CD4-positive, alpha-beta T cell (primary cell): ENCODE measurements at regions not wholly inside any gene's neighbourhood (a gene's known extent, or its start where the extent isn't known, plus 50 kb on each side); places are given as distances from the start of the nearest gene placed in this dataset.
"Not testable (repeated sequence)": the region's sequence is repeated elsewhere in the genome, so short reads cannot be mapped to it uniquely, and the experiment has no call there.

Source experiments
- ATAC-seq: fragments of 200-7000 bp; cut with Tn5 transposase; one replicate; pipeline ENCODE4 v1.10.0; 2022; ENCODE audit warnings: mild to moderate bottlenecking; ENCODE audit not compliant: poor library complexity
- CTCF ChIA-PET: fragments of 350-600 bp; sonication (Branson Sonifier 250); formaldehyde crosslinking; loops from one replicate; lab custom pipeline; 2021; ENCODE audit warnings: antibody characterized with exemption, inconsistent platforms; lab: Charles Lee
- POLR2A ChIA-PET: fragments of 350-600 bp; sonication (Branson Sonifier 250); formaldehyde crosslinking; loops from one replicate; lab custom pipeline; 2021; ENCODE audit warnings: antibody characterized with exemption, inconsistent platforms; lab: Charles Lee
- DNase-seq, 14 experiments: peaks; one replicate each; pipeline ENCODE4 v3.0.0-alpha.2; 2013 to 2020; ENCODE audit warnings: mixed read lengths in 2 of 14
- H3K27ac ChIP-seq, 2 donors: one replicate each; pipeline versions ENCODE4 v1.5.1 to v1.7.0; 2013; ENCODE audit warnings: low read length in 2 of 2, low read depth in 1 of 2, mild to moderate bottlenecking in 1 of 2
- H3K27me3 ChIP-seq, 2 experiments: 1 replicate in 1 of 2; 2 replicates in 1 of 2; pipeline versions ENCODE4 v1.6.1 to v1.7.0; 2013; ENCODE audit warnings: low read length in 2 of 2, control low read depth in 1 of 2, mild to moderate bottlenecking in 1 of 2, moderate library complexity in 1 of 2; ENCODE audit not compliant: insufficient read depth in 2 of 2, control insufficient read depth in 1 of 2
- H3K36me3 ChIP-seq: one replicate; pipeline ENCODE4 v1.6.1; 2013; ENCODE audit warnings: low read length, control low read depth; ENCODE audit not compliant: insufficient read depth
- H3K4me1 ChIP-seq: one replicate; pipeline ENCODE4 v1.6.1; 2013; ENCODE audit warnings: low read length, control low read depth; ENCODE audit not compliant: insufficient read depth
- H3K4me3 ChIP-seq: one replicate; pipeline ENCODE4 v1.5.1; 2013; ENCODE audit warnings: mild to moderate bottlenecking, low read length, moderate library complexity
- H3K9me3 ChIP-seq, 2 experiments: 1 replicate in 1 of 2; 2 replicates in 1 of 2; pipeline versions ENCODE4 v1.6.1 to v1.7.0; 2013; ENCODE audit warnings: low read length in 2 of 2, mild to moderate bottlenecking in 2 of 2, control low read depth in 1 of 2, moderate library complexity in 1 of 2; ENCODE audit not compliant: control insufficient read depth in 1 of 2, insufficient read depth in 1 of 2
- H3K27ac Mint-ChIP-seq: one replicate; pipeline ENCODE4 v1.8.0; 2020; ENCODE audit warnings: mixed read lengths
- H3K27me3 Mint-ChIP-seq: one replicate; pipeline ENCODE4 v1.8.0; 2021; ENCODE audit warnings: mixed read lengths
- H3K36me3 Mint-ChIP-seq: one replicate; pipeline ENCODE4 v1.8.0; 2021; ENCODE audit warnings: low read depth, mixed read lengths
- H3K4me1 Mint-ChIP-seq: one replicate; pipeline ENCODE4 v1.8.0; 2021; ENCODE audit warnings: low read depth, mixed read lengths
- H3K4me3 Mint-ChIP-seq: one replicate; pipeline ENCODE4 v1.8.0; 2020; ENCODE audit warnings: mild to moderate bottlenecking, mixed read lengths
- H3K9me3 Mint-ChIP-seq: one replicate; pipeline ENCODE4 v1.8.0; 2020; ENCODE audit warnings: mixed read lengths
- intact Hi-C, 2 experiments: fragments of 100-400 bp; cut with DNase I in 1 of 2; cut with micrococcal nuclease in 1 of 2; formaldehyde crosslinking; loops; one replicate each; pipeline versions ENCODE4 v1.15.1 to v1.9.0; 2023 to 2025; cut with DNase I, micrococcal nuclease
- TF ChIP-seq, protein P1 (sequence below): fragments of 200-600 bp; IDR thresholded peaks from one replicate; pipeline ENCODE4 v1.8.0; 2022; ENCODE audit warnings: antibody characterized with exemption, mild to moderate bottlenecking

DNA sequence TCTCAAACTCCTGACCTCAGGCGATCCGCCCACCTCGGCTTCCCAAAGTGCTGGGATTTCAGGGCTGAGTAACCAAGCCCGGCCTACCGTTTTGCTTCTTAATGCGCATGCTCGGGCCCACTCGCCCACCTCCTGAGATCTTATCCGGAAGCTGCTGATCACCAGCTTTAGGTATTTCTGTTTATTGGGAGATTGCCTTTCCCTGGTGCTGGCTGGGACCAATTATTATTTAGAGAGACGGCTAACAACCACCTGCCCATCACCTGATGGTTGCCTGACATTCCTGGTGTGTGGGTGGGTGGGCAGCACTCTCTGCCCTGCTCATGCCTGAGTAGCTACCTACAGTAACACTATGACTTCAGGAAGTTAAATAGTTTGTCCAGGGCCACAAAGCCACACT, 56.3 kb upstream of the ZNF532 start:
- DNase-seq (no peak), ATAC-seq (no peak)
- POLR2A ChIA-PET, result no interaction called here
- Histone ChIP-seq H3K4me1 (no peaks in the 10 kb centered on the region), H3K4me3 (no peak overlapping the region), H3K36me3 (no peaks in the 10 kb centered on the region), H3K27ac (no peak overlapping the region), H3K27me3 (peaks cover 7 to 19% of the 10 kb centered on the region in 2 experiments), H3K9me3 (no peaks in the 10 kb centered on the region)
- intact Hi-C loops, result no loop called here
- peaks cover 3% of the 10 kb centered on the region for H3K9me3 Mint-ChIP-seq
- H3K27me3 Mint-ChIP-seq, result peaks cover 66% of the 10 kb centered on the region
- no peak overlapping the region for H3K4me3 Mint-ChIP-seq
- no peak overlapping the region for H3K27ac Mint-ChIP-seq
- CTCF ChIA-PET, result no interaction called here
- no peaks in the 10 kb centered on the region for H3K4me1 Mint-ChIP-seq
- H3K36me3 Mint-ChIP-seq, result no peaks in the 10 kb centered on the region
- TF ChIP-seq, protein P1, sequence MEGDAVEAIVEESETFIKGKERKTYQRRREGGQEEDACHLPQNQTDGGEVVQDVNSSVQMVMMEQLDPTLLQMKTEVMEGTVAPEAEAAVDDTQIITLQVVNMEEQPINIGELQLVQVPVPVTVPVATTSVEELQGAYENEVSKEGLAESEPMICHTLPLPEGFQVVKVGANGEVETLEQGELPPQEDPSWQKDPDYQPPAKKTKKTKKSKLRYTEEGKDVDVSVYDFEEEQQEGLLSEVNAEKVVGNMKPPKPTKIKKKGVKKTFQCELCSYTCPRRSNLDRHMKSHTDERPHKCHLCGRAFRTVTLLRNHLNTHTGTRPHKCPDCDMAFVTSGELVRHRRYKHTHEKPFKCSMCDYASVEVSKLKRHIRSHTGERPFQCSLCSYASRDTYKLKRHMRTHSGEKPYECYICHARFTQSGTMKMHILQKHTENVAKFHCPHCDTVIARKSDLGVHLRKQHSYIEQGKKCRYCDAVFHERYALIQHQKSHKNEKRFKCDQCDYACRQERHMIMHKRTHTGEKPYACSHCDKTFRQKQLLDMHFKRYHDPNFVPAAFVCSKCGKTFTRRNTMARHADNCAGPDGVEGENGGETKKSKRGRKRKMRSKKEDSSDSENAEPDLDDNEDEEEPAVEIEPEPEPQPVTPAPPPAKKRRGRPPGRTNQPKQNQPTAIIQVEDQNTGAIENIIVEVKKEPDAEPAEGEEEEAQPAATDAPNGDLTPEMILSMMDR, result no peak

GRCh38 chr18:58811859-58812258, 52.8 kb upstream of the ZNF532 start:
- intact Hi-C loops, H3K4me1 Mint-ChIP-seq, H3K4me3 Mint-ChIP-seq, H3K27ac ChIP-seq, H3K4me1 ChIP-seq, H3K4me3 ChIP-seq, H3K9me3 Mint-ChIP-seq, H3K27ac Mint-ChIP-seq, H3K9me3 ChIP-seq, DNase-seq, ATAC-seq, H3K36me3 ChIP-seq, CTCF ChIA-PET, POLR2A ChIA-PET, H3K36me3 Mint-ChIP-seq: not testable (repeated sequence)
- peaks cover 78% of the 10 kb centered on the region for H3K27me3 Mint-ChIP-seq
- H3K27me3 ChIP-seq, result peaks cover 25 to 33% of the 10 kb centered on the region in 2 experiments

DNA sequence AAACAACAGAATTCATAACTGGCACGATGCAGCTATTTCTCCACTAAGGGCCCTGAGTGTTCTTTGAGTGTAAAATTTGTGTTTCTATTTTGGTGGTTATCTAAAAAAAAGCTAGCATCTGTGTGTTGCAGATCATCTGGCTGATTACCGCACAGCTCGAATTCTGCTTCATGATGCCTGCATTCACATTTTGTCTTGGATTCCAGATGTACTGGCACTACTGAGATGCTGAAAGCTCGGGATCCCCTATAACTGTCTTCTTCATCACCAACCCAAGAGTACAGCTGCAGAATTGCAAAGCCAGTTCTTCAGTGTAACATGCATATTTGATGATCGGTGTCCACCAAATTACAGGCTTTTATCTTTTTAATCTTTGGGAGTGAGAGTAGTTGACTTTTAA, 51.6 kb upstream of the ZNF532 start:
- no peak overlapping the region for H3K4me3 Mint-ChIP-seq
- intact Hi-C loops, result no loop called here
- Histone ChIP-seq H3K4me1 (no peaks in the 10 kb centered on the region), H3K36me3 (no peaks in the 10 kb centered on the region), H3K9me3 (peaks cover 0 to under 1% of the 10 kb centered on the region in 2 experiments), H3K4me3 (no peak overlapping the region), H3K27ac (no peak overlapping the region), H3K27me3 (peaks cover 32 to 36% of the 10 kb centered on the region in 2 experiments)
- peaks cover 72% of the 10 kb centered on the region for H3K27me3 Mint-ChIP-seq
- no peaks in the 10 kb centered on the region for H3K4me1 Mint-ChIP-seq
- ChIA-PET CTCF (no interaction called here), POLR2A (no interaction called here)
- no peaks in the 10 kb centered on the region for H3K9me3 Mint-ChIP-seq
- DNase-seq (no peak), ATAC-seq (no peak)
- TF ChIP-seq, protein P1, result no peak
- H3K27ac Mint-ChIP-seq, result no peak overlapping the region
- no peaks in the 10 kb centered on the region for H3K36me3 Mint-ChIP-seq

DNA sequence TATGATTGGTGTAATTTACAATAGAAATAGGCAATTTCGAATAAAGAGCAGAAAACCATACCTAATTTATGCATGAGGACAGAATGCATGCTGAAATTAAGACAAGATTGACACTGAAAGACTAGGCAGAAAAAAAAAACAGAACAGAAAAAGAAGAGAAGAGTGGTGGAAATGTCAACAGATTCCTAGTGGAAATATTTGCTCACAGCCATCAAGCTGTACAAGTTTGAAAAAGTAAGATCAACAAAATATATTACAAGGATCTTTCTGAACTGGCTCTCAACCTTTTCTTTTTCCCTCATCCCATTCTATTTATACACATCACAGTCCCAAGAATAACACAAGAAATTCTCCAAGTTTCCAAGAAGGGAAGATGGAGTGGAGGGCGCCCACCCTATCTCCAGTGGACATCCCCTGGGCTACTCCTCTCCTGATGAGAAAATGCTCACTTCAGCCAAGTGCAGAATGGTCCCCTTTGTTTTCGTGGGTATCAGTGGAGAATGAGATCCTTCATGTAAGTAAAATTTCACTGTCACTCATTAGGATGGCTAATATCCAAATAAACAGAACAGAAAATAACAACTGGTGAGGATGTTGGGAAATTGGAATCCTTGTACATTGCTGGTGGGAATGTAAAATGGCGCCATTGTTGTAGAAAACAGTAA, 51.0 kb upstream of the ZNF532 start:
- Histone ChIP-seq H3K27ac (no peak overlapping the region), H3K9me3 (peaks cover 0 to 4% of the 10 kb centered on the region in 2 experiments), H3K4me1 (no peaks in the 10 kb centered on the region), H3K4me3 (no peak overlapping the region), H3K27me3 (peaks cover 32 to 40% of the 10 kb centered on the region in 2 experiments), H3K36me3 (no peaks in the 10 kb centered on the region)
- Mint-ChIP-seq H3K27ac (no peak overlapping the region), H3K27me3 (peaks cover 74% of the 10 kb centered on the region), H3K4me1 (peaks cover 2% of the 10 kb centered on the region), H3K4me3 (no peak overlapping the region), H3K36me3 (no peaks in the 10 kb centered on the region), H3K9me3 (no peaks in the 10 kb centered on the region)
- no peak for DNase-seq
- CTCF ChIA-PET, result no interaction called here
- TF ChIP-seq, protein P1, result no peak
- intact Hi-C loops, result no loop called here
- no peak for ATAC-seq
- POLR2A ChIA-PET, result no interaction called here
